OCI-LY7 (cell line): ENCODE measurements at regions not wholly inside any gene's neighbourhood (a gene's known extent, or its start where the extent isn't known, plus 50 kb on each side); places are given as distances from the start of the nearest gene placed in this dataset.

ENCODE experiments used
- EZH2phosphoT487 ChIP-seq: fragments of 200-600 bp; sonication (generic); IDR thresholded peaks from 2 replicates; pipeline ENCODE4 v1.6.1; 2018; ENCODE audit warnings: low read depth, borderline replicate concordance, mild to moderate bottlenecking, mixed run types, antibody characterized with exemption, low read length, moderate library complexity, mixed read lengths
- TF ChIP-seq, protein P1 (sequence below): fragments of 200-600 bp; sonication (generic); conservative IDR thresholded peaks from 2 replicates; pipeline ENCODE4 v1.5.1; 2014; ENCODE audit warnings: mild to moderate bottlenecking, antibody characterized with exemption, low read length, moderate library complexity, mixed read lengths

DNA sequence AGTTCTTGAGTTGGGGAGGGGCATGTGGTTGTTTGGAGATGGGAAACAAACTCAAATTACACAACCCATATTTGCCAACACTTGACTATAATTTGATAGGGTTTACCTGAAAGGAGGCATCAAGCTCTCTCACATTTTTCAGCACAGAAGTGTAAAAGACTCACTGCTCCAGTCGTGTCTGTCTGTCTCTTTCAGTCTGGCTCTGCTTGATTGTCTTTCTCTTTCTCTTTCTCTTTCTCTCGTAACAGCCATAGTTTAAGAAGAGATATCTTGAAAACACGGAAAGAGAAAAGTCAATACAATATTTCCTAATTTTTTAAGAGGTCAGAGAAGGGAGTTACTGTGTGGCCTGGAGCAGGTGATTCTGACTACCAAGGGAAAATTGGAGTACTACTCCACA is 413.6 kb upstream of the CXorf51A start:
- TF ChIP-seq, protein P1, sequence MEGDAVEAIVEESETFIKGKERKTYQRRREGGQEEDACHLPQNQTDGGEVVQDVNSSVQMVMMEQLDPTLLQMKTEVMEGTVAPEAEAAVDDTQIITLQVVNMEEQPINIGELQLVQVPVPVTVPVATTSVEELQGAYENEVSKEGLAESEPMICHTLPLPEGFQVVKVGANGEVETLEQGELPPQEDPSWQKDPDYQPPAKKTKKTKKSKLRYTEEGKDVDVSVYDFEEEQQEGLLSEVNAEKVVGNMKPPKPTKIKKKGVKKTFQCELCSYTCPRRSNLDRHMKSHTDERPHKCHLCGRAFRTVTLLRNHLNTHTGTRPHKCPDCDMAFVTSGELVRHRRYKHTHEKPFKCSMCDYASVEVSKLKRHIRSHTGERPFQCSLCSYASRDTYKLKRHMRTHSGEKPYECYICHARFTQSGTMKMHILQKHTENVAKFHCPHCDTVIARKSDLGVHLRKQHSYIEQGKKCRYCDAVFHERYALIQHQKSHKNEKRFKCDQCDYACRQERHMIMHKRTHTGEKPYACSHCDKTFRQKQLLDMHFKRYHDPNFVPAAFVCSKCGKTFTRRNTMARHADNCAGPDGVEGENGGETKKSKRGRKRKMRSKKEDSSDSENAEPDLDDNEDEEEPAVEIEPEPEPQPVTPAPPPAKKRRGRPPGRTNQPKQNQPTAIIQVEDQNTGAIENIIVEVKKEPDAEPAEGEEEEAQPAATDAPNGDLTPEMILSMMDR = no peak
- no peak for TF ChIP-seq EZH2phosphoT487
